IMR-90 (cell line): ENCODE measurements at regions not wholly inside any gene's neighbourhood (a gene's known extent, or its start where the extent isn't known, plus 50 kb on each side); places are given as distances from the start of the nearest gene placed in this dataset.

Experiments
- ATAC-seq: fragments of 200-7000 bp; cut with Tn5 transposase; 2 replicates; pipeline ENCODE4 v1.9.1; 2020; ENCODE audit warnings: low read depth, mild to moderate bottlenecking, moderate library complexity
- BruUV-seq: library from RNA; stranded (reverse); fragments of 400-500 nt; replicated peaks from 2 replicates; lab custom pipeline; 2021; lab: Mats Ljungman, UMichigan
- CTCF ChIA-PET: fragments of 300-600 bp; formaldehyde crosslinking; extraction: SDS; loops from one replicate; lab custom pipeline; 2021; ENCODE audit warnings: antibody characterized with exemption; lab: Yijun Ruan, JAX
- POLR2A ChIA-PET: fragments of 300-600 bp; sonication (Branson Sonifier 250); formaldehyde crosslinking; loops from one replicate; lab custom pipeline; 2022; ENCODE audit warnings: antibody characterized with exemption; ENCODE audit not compliant: unreplicated experiment; lab: Charles Lee
- DNase-seq: peaks from one replicate; pipeline ENCODE4 v3.0.0; 2013
- H2AFZ ChIP-seq: replicated peaks from 2 replicates; pipeline ENCODE3; 2013; ENCODE audit warnings: low read length, mild to moderate bottlenecking; ENCODE audit not compliant: poor library complexity
- H2AK5ac ChIP-seq: 2 replicates; pipeline ENCODE4 v1.6.1; 2013; ENCODE audit warnings: low read depth, low read length, inconsistent platforms
- H2AK9ac ChIP-seq: replicated peaks from 2 replicates; pipeline ENCODE3; 2013; ENCODE audit warnings: mild to moderate bottlenecking, low read depth, low read length, moderate library complexity; ENCODE audit not compliant: poor library complexity
- H2BK120ac ChIP-seq: 2 replicates; pipeline ENCODE4 v1.6.1; 2013; ENCODE audit warnings: low read depth, low read length, inconsistent platforms
- H2BK15ac ChIP-seq: 3 replicates; pipeline ENCODE4 v1.6.1; 2013; ENCODE audit warnings: low read depth, low read length, inconsistent platforms
- H2BK20ac ChIP-seq: 2 replicates; pipeline ENCODE4 v1.6.1; 2013; ENCODE audit warnings: low read depth, mild to moderate bottlenecking, inconsistent platforms, low read length, moderate library complexity
- H2BK5ac ChIP-seq: 2 replicates; pipeline ENCODE4 v1.6.1; 2013; ENCODE audit warnings: mild to moderate bottlenecking, low read depth, low read length, inconsistent platforms; ENCODE audit not compliant: poor library complexity, severe bottlenecking
- H3K14ac ChIP-seq: replicated peaks from 2 replicates; pipeline ENCODE4 v1.6.1; 2013; ENCODE audit warnings: low read depth, low read length, inconsistent platforms
- H3K18ac ChIP-seq: 2 replicates; pipeline ENCODE4 v1.6.1; 2013; ENCODE audit warnings: low read depth, low read length, control low read depth
- H3K23ac ChIP-seq: 2 replicates; pipeline ENCODE4 v1.6.1; 2013; ENCODE audit warnings: low read depth, low read length, inconsistent platforms
- H3K27ac ChIP-seq: 2 replicates; pipeline ENCODE4 v1.5.1; 2013; ENCODE audit warnings: mild to moderate bottlenecking, control low read depth, low read length; ENCODE audit not compliant: insufficient read depth
- H3K27me3 ChIP-seq: 2 replicates; pipeline ENCODE4 v1.6.1; 2013; ENCODE audit warnings: low read length; ENCODE audit not compliant: control insufficient read depth, insufficient read depth
- H3K36me3 ChIP-seq: 2 replicates; pipeline ENCODE4 v1.6.1; 2013; ENCODE audit warnings: low read length, mixed read lengths; ENCODE audit not compliant: control insufficient read depth, insufficient read depth
- H3K4ac ChIP-seq: 2 replicates; pipeline ENCODE4 v1.6.1; 2013; ENCODE audit warnings: low read depth, low read length, inconsistent platforms
- H3K4me1 ChIP-seq: 2 replicates; pipeline ENCODE4 v1.6.1; 2013; ENCODE audit warnings: low read length, mixed read lengths; ENCODE audit not compliant: control insufficient read depth, insufficient read depth
- H3K4me2 ChIP-seq: 2 replicates; pipeline ENCODE4 v1.6.1; 2013; ENCODE audit warnings: low read depth, mild to moderate bottlenecking, control low read depth, low read length, moderate library complexity
- H3K4me3 ChIP-seq: 2 replicates; pipeline ENCODE4 v1.5.1; 2013; ENCODE audit warnings: low read depth, mild to moderate bottlenecking, control low read depth, low read length, moderate library complexity; ENCODE audit not compliant: insufficient read depth
- H3K56ac ChIP-seq: 2 replicates; pipeline ENCODE4 v1.6.1; 2013; ENCODE audit warnings: low read length, inconsistent platforms; ENCODE audit not compliant: insufficient read depth; ENCODE audit errors: extremely low read depth
- H3K79me1 ChIP-seq, 2 experiments: 2 replicates each; pipeline ENCODE4 v1.6.1; 2013; ENCODE audit warnings: low read length in 2 of 2, inconsistent platforms in 1 of 2, low read depth in 1 of 2
- H3K9ac ChIP-seq: 2 replicates; pipeline ENCODE4 v1.6.1; 2013; ENCODE audit warnings: low read depth, low read length, control low read depth
- H3K9me1 ChIP-seq: 2 replicates; pipeline ENCODE4 v1.6.1; 2013; ENCODE audit warnings: low read length, inconsistent platforms; ENCODE audit not compliant: insufficient read depth
- H3K9me3 ChIP-seq: 2 replicates; pipeline ENCODE4 v1.6.1; 2013; ENCODE audit warnings: low read length; ENCODE audit not compliant: control insufficient read depth, insufficient read depth
- H4K20me1 ChIP-seq: 2 replicates; pipeline ENCODE4 v1.6.1; 2013; ENCODE audit warnings: low read length, inconsistent platforms; ENCODE audit not compliant: insufficient read depth
- H4K5ac ChIP-seq: 2 replicates; pipeline ENCODE4 v1.6.1; 2013; ENCODE audit warnings: mild to moderate bottlenecking, low read depth, low read length, control low read depth
- H4K8ac ChIP-seq, 2 experiments: 2 replicates each; pipeline ENCODE4 v1.6.1; 2013; ENCODE audit warnings: low read depth in 2 of 2, low read length in 2 of 2, control low read depth in 1 of 2, inconsistent platforms in 1 of 2
- H4K91ac ChIP-seq: 2 replicates; pipeline ENCODE4 v1.6.1; 2013; ENCODE audit warnings: low read depth, low read length, inconsistent platforms; ENCODE audit not compliant: insufficient read depth
- BHLHE40 ChIP-seq: fragments of 150-350 bp; IDR thresholded peaks from 2 replicates; pipeline ENCODE4 v1.6.1; 2016; ENCODE audit warnings: mild to moderate bottlenecking, low read depth, low read length
- CEBPB ChIP-seq: IDR thresholded peaks from 2 replicates; pipeline ENCODE4 v1.6.1; 2012; ENCODE audit warnings: low read depth, low read length, improper control_type of control experiment
- CHD1 ChIP-seq: IDR thresholded peaks from 2 replicates; pipeline ENCODE4 v1.6.1; 2012; ENCODE audit warnings: low read depth, low read length, improper control_type of control experiment
- CTCF ChIP-seq: conservative IDR thresholded peaks from 2 replicates; pipeline ENCODE4 v1.5.1; 2012; ENCODE audit warnings: mild to moderate bottlenecking, low read depth, low read length, improper control_type of control experiment
- ELK1 ChIP-seq: fragments of 150-350 bp; IDR thresholded peaks from 2 replicates; pipeline ENCODE4 v1.6.1; 2016; ENCODE audit warnings: low read depth, mild to moderate bottlenecking, low read length, moderate library complexity, borderline replicate concordance
- FOS ChIP-seq: fragments of 150-350 bp; IDR thresholded peaks from 2 replicates; pipeline ENCODE4 v1.6.1; 2016; ENCODE audit warnings: low read depth, low read length
- MAFK ChIP-seq: IDR thresholded peaks from 2 replicates; pipeline ENCODE4 v1.6.1; 2012; ENCODE audit warnings: low read depth, low read length, improper control_type of control experiment
- MAZ ChIP-seq: IDR thresholded peaks from 2 replicates; pipeline ENCODE4 v1.6.1; 2012; ENCODE audit warnings: low read depth, mild to moderate bottlenecking, low read length, improper control_type of control experiment, moderate library complexity, borderline replicate concordance
- MXI1 ChIP-seq: IDR thresholded peaks from 2 replicates; pipeline ENCODE4 v1.6.1; 2012; ENCODE audit warnings: low read depth, mild to moderate bottlenecking, low read length, moderate library complexity, borderline replicate concordance
- NFE2L2 ChIP-seq: fragments of 150-350 bp; IDR thresholded peaks from 2 replicates; pipeline ENCODE4 v1.6.1; 2016; ENCODE audit warnings: low read depth, mild to moderate bottlenecking, low read length
- POLR2A ChIP-seq: IDR thresholded peaks from 2 replicates; pipeline ENCODE4 v1.6.1; 2012; ENCODE audit warnings: mild to moderate bottlenecking, low read depth, low read length
- RAD21 ChIP-seq: IDR thresholded peaks from 2 replicates; pipeline ENCODE4 v1.6.1; 2012; ENCODE audit warnings: low read length, improper control_type of control experiment
- RCOR1 ChIP-seq: IDR thresholded peaks from 2 replicates; pipeline ENCODE4 v1.6.1; 2012; ENCODE audit warnings: mild to moderate bottlenecking, low read length, improper control_type of control experiment; ENCODE audit not compliant: insufficient replicate concordance
- RFX5 ChIP-seq: IDR thresholded peaks from 2 replicates; pipeline ENCODE4 v1.8.0; 2012; ENCODE audit warnings: low read depth, mild to moderate bottlenecking, low read length, moderate library complexity
- SMC3 ChIP-seq: fragments of 150-350 bp; IDR thresholded peaks from 2 replicates; pipeline ENCODE4 v1.6.1; 2016; ENCODE audit warnings: low read depth, mild to moderate bottlenecking, antibody characterized with exemption, low read length, moderate library complexity
- USF2 ChIP-seq: fragments of 150-350 bp; IDR thresholded peaks from 2 replicates; pipeline ENCODE4 v1.6.1; 2017; ENCODE audit warnings: mild to moderate bottlenecking, antibody characterized with exemption, low read length, low read depth
- dilution Hi-C: fragments of 300-500 bp; cut with HindIII; formaldehyde crosslinking; loops from one replicate; pipeline ENCODE4 v1.14.3; 2018; ENCODE audit warnings: low sequenced_read_pairs; ENCODE audit not compliant: unreplicated experiment
- in situ Hi-C: fragments of 300-500 bp; cut with MboI; formaldehyde crosslinking; loops from 3 replicates; pipeline ENCODE4 v1.14.3; 2019; ENCODE audit warnings: low sequenced_read_pairs, inconsistent platforms, mixed read lengths
- intact Hi-C: fragments of 100-400 bp; cut with micrococcal nuclease; formaldehyde crosslinking; loops from 2 replicates; pipeline ENCODE4 v1.10.0; 2022

GRCh38 chr3:177960722-177961121, 575.5 kb upstream of the KCNMB2 start:
- POLR2A ChIA-PET = no interaction called here
- Histone ChIP-seq H3K9ac (no peak overlapping the region), H3K4me3 (no peak overlapping the region), H3K4me2 (no peak overlapping the region), H4K8ac (no peak overlapping the region), H3K14ac (no peak overlapping the region), H2AK5ac (no peak overlapping the region), H3K9me3 (no peaks in the 10 kb centered on the region), H4K91ac (no peak overlapping the region), H2BK120ac (no peak overlapping the region), H3K27me3 (no peaks in the 10 kb centered on the region), H4K20me1 (no peaks in the 10 kb centered on the region), H3K4me1 (no peaks in the 10 kb centered on the region), H2BK20ac (no peak overlapping the region), H2BK15ac (no peak overlapping the region), H3K4ac (no peak overlapping the region), H3K9me1 (0 out of 2 replicates have a peak, but pooled peaks cover 2% of the 10 kb centered on the region), H2BK5ac (no peak overlapping the region), H2AFZ (no peak overlapping the region), H3K79me1 (no peaks in the 10 kb centered on the region), H2AK9ac (no peak overlapping the region), H3K23ac (no peak overlapping the region), H4K5ac (no peak overlapping the region), H3K36me3 (no peaks in the 10 kb centered on the region), H3K18ac (no peak overlapping the region), H3K27ac (no peak overlapping the region), H3K56ac (no peak overlapping the region)
- no peak for ATAC-seq
- in situ Hi-C loops (no loop called here), dilution Hi-C loops (no loop called here), intact Hi-C loops (no loop called here)
- no peak for DNase-seq
- CTCF ChIA-PET = no interaction called here
- BruUV-seq = no TSS peak
- TF ChIP-seq RCOR1 (no peak), RAD21 (no peak), MAFK (no peak), ELK1 (no peak), BHLHE40 (no peak), CHD1 (no peak), SMC3 (no peak), USF2 (no peak), MXI1 (no peak), CEBPB (no peak), RFX5 (no peak), FOS (no peak), NFE2L2 (no peak), MAZ (no peak), POLR2A (no peak), CTCF (no peak)
